Endothelial cell of umbilical vein (primary cell): ENCODE measurements at regions not wholly inside any gene's neighbourhood (a gene's known extent, or its start where the extent isn't known, plus 50 kb on each side); places are given as distances from the start of the nearest gene placed in this dataset.

Experiments
- BruUV-seq: library from RNA; stranded (reverse); fragments of 400-500 nt; replicated peaks from 2 replicates; lab custom pipeline; 2021; lab: Mats Ljungman, UMichigan
- CTCF ChIA-PET: fragments of 300-600, 350-600 bp; sonication (Branson Sonifier 250); formaldehyde crosslinking; loops from one replicate; lab custom pipeline; 2021; ENCODE audit warnings: antibody characterized with exemption, inconsistent platforms; lab: Charles Lee
- POLR2A ChIA-PET: fragments of 300-600, 350-600 bp; sonication (Branson Sonifier 250); formaldehyde crosslinking; loops from one replicate; lab custom pipeline; 2021; ENCODE audit warnings: antibody characterized with exemption, inconsistent platforms; lab: Charles Lee
- DNase-seq: peaks from one replicate; pipeline ENCODE4 v3.0.0-alpha.2; 2011; ENCODE audit warnings: low read depth, low spot score
- FAIRE-seq: peaks from 2 replicates; lab custom pipeline; 2011; peaks lifted over from hg19 to GRCh38; lab: Jason Lieb, UNC
- H2AFZ ChIP-seq: 2 replicates; pipeline ENCODE4 v1.6.0; 2012; ENCODE audit warnings: low read depth, low read length, control low read depth, inconsistent platforms
- H3K27ac ChIP-seq: 2 replicates; pipeline ENCODE4 v1.5.1; 2011; ENCODE audit warnings: low read depth, mild to moderate bottlenecking, control low read depth, low read length, moderate library complexity; ENCODE audit not compliant: insufficient read depth
- H3K27me3 ChIP-seq, 2 experiments: 2 replicates each; pipeline versions ENCODE4 v1.6.0 to v1.6.1; 2011; ENCODE audit warnings: low read length in 2 of 2, mixed read lengths in 1 of 2; ENCODE audit not compliant: control insufficient read depth in 2 of 2, insufficient read depth in 2 of 2
- H3K36me3 ChIP-seq, 2 experiments: 2 replicates in 1 of 2; 3 replicates in 1 of 2; pipeline ENCODE4 v1.5.1; 2011; ENCODE audit warnings: low read length in 2 of 2, mild to moderate bottlenecking in 1 of 2, moderate library complexity in 1 of 2; ENCODE audit not compliant: control insufficient read depth in 2 of 2, insufficient read depth in 2 of 2; ENCODE audit errors: extremely low read depth in 1 of 2
- H3K4me1 ChIP-seq: 3 replicates; pipeline ENCODE4 v1.5.1; 2011; ENCODE audit warnings: mild to moderate bottlenecking, low read length; ENCODE audit not compliant: control insufficient read depth, insufficient read depth; ENCODE audit errors: extremely low read depth
- H3K4me2 ChIP-seq: 2 replicates; pipeline ENCODE4 v1.6.1; 2011; ENCODE audit warnings: low read length, control low read depth, mixed read lengths; ENCODE audit not compliant: insufficient read depth
- H3K4me3 ChIP-seq, 3 experiments: fragments of 200-600 bp in 1 of 3; sonication (generic), shearing (Covaris generic) in 1 of 3; replicated peaks in 1 of 3; 2 replicates each; pipeline ENCODE4 v1.5.1; 2011 to 2016; ENCODE audit warnings: control low read depth in 3 of 3, low read length in 3 of 3, mild to moderate bottlenecking in 2 of 3, inconsistent platforms in 1 of 3, low read depth in 1 of 3, moderate library complexity in 1 of 3; ENCODE audit not compliant: insufficient read depth in 1 of 3
- H3K79me2 ChIP-seq: 2 replicates; pipeline ENCODE4 v1.6.0; 2012; ENCODE audit warnings: low read length, inconsistent platforms; ENCODE audit not compliant: control insufficient read depth, insufficient read depth
- H3K9ac ChIP-seq: replicated peaks from 2 replicates; pipeline ENCODE3; 2011; ENCODE audit warnings: low read length, control low read depth; ENCODE audit not compliant: insufficient read depth; ENCODE audit errors: extremely low read depth
- H3K9me1 ChIP-seq: replicated peaks from 3 replicates; pipeline ENCODE4 v1.6.0; 2011; ENCODE audit warnings: mild to moderate bottlenecking, low read length; ENCODE audit not compliant: control insufficient read depth, insufficient read depth; ENCODE audit errors: extremely low read depth
- H3K9me3 ChIP-seq: replicated peaks from 2 replicates; pipeline ENCODE4 v1.5.1; 2012; ENCODE audit warnings: low read length, inconsistent platforms; ENCODE audit not compliant: control insufficient read depth, insufficient read depth
- H4K20me1 ChIP-seq: replicated peaks from 2 replicates; pipeline ENCODE3; 2011; ENCODE audit warnings: mild to moderate bottlenecking, low read length; ENCODE audit not compliant: control insufficient read depth, insufficient read depth; ENCODE audit errors: extremely low read depth
- CTCF ChIP-seq, 2 donors: IDR thresholded peaks; 1 replicate in 1 of 2; 2 replicates in 1 of 2; pipeline ENCODE4 v1.5.1; 2011; ENCODE audit warnings: low read length in 2 of 2, mild to moderate bottlenecking in 2 of 2, moderate library complexity in 2 of 2, control low read depth in 1 of 2, inconsistent platforms in 1 of 2, low read depth in 1 of 2; ENCODE audit not compliant: insufficient read depth in 1 of 2; ENCODE audit errors: extremely low read depth in 1 of 2
- EZH2 ChIP-seq: IDR thresholded peaks from 2 replicates; pipeline ENCODE4 v1.6.1; 2012; ENCODE audit warnings: borderline replicate concordance, low read depth, mild to moderate bottlenecking, moderate library complexity, low read length, inconsistent platforms; ENCODE audit not compliant: severe bottlenecking
- FOS ChIP-seq: IDR thresholded peaks from 2 replicates; pipeline ENCODE4 v1.6.1; 2011; ENCODE audit warnings: mild to moderate bottlenecking, low read length, moderate library complexity, borderline replicate concordance; ENCODE audit not compliant: insufficient read depth
- GATA2 ChIP-seq: IDR thresholded peaks from 2 replicates; pipeline ENCODE4 v1.7.0; 2011; ENCODE audit warnings: low read depth, mild to moderate bottlenecking, moderate library complexity, mixed read lengths, low read length; ENCODE audit not compliant: insufficient read length, insufficient read depth
- JUN ChIP-seq: IDR thresholded peaks from 2 replicates; pipeline ENCODE4 v1.6.1; 2011; ENCODE audit warnings: borderline replicate concordance, low read depth; ENCODE audit not compliant: insufficient read length, insufficient read depth
- MAX ChIP-seq: IDR thresholded peaks from 2 replicates; pipeline ENCODE4 v1.6.1; 2011; ENCODE audit not compliant: insufficient read depth, insufficient read length
- MYC ChIP-seq: IDR thresholded peaks from one replicate; pipeline ENCODE4 v1.6.1; 2011; ENCODE audit warnings: mild to moderate bottlenecking, low read depth, low read length
- POLR2A ChIP-seq: IDR thresholded peaks from 2 replicates; pipeline ENCODE4 v1.6.1; 2012; ENCODE audit warnings: low read depth, mild to moderate bottlenecking, control low read depth, low read length
- POLR2AphosphoS5 ChIP-seq: IDR thresholded peaks from 2 replicates; pipeline ENCODE4 v1.6.1; 2012; ENCODE audit warnings: low read depth, mild to moderate bottlenecking, control low read depth, low read length, moderate library complexity; ENCODE audit not compliant: insufficient read depth
- dilution Hi-C: fragments of 300-500 bp; cut with MboI; formaldehyde crosslinking; loops from one replicate; pipeline ENCODE4 v1.15.0; 2019; ENCODE audit warnings: low sequenced_read_pairs; ENCODE audit not compliant: extremely low pct_ligation_motif_present
- intact Hi-C: fragments of 100-400 bp; cut with micrococcal nuclease; formaldehyde crosslinking; loops from one replicate; pipeline ENCODE4 v1.10.0; 2022

GRCh38 chr5:40045429-40045828 lies 620.6 kb upstream of the DAB2 start:
- Histone ChIP-seq H3K4me2 (no peak overlapping the region), H3K4me1 (peaks cover 41% of the 10 kb centered on the region), H3K27me3 (no peaks in the 10 kb centered on the region), H2AFZ (no peak overlapping the region), H3K9me1 (no peaks in the 10 kb centered on the region), H3K9me3 (no peaks in the 10 kb centered on the region), H3K9ac (peak overlapping the region; percentile 10), H3K4me3 (no peak overlapping the region), H3K36me3 (no peaks in the 10 kb centered on the region), H4K20me1 (no peaks in the 10 kb centered on the region), H3K79me2 (no peaks in the 10 kb centered on the region), H3K27ac (peak overlapping the region; percentile 57)
- TF ChIP-seq FOS: no peak
- TF ChIP-seq POLR2AphosphoS5: no peak
- no peak for TF ChIP-seq POLR2A
- no peak for TF ChIP-seq EZH2
- no peak for TF ChIP-seq MAX
- no peak for TF ChIP-seq JUN
- no peak for TF ChIP-seq CTCF (IDR thresholded peaks at IDR 0.05; ENCODE audit: extremely low read depth in 1 of 2, insufficient read depth in 1 of 2, low read depth in 1 of 2, low read length in 2 of 2)
- no peak for TF ChIP-seq GATA2
- no peak for TF ChIP-seq MYC
- ChIA-PET CTCF (no interaction called here), POLR2A (no interaction called here)
- FAIRE-seq: no peak
- intact Hi-C loops (loop anchor here (10.0 kb wide), 1 partner anchor 509 kb away; no protein-coding TSS in a partner anchor), dilution Hi-C loops (no loop called here)
- DNase-seq: no peak
- no TSS peak for BruUV-seq
